Skeletal muscle satellite cell (primary cell): ENCODE measurements at regions not wholly inside any gene's neighbourhood (a gene's known extent, or its start where the extent isn't known, plus 50 kb on each side); places are given as distances from the start of the nearest gene placed in this dataset.

Experiments
- H3K27me3 ChIP-seq: 2 replicates; pipeline ENCODE4 v1.7.0; 2013; ENCODE audit warnings: low read length; ENCODE audit not compliant: control insufficient read depth, insufficient read depth
- H3K36me3 ChIP-seq: 2 replicates; pipeline ENCODE4 v1.7.0; 2013; ENCODE audit warnings: mild to moderate bottlenecking, control low read depth, low read length; ENCODE audit not compliant: insufficient read depth
- H3K4me1 ChIP-seq: 2 replicates; pipeline ENCODE4 v1.7.0; 2013; ENCODE audit warnings: low read length; ENCODE audit not compliant: control insufficient read depth, insufficient read depth
- H3K4me2 ChIP-seq: 2 replicates; pipeline ENCODE4 v1.7.0; 2013; ENCODE audit warnings: mild to moderate bottlenecking, low read length
- H3K4me3 ChIP-seq: 2 replicates; pipeline ENCODE4 v1.7.0; 2013; ENCODE audit warnings: low read length
- H3K9ac ChIP-seq: 2 replicates; pipeline ENCODE4 v1.7.0; 2013; ENCODE audit warnings: mild to moderate bottlenecking, low read depth, low read length, moderate library complexity
- H3K9me3 ChIP-seq: replicated peaks from 2 replicates; pipeline ENCODE4 v1.7.0; 2013; ENCODE audit warnings: mild to moderate bottlenecking, control low read depth, low read length

DNA sequence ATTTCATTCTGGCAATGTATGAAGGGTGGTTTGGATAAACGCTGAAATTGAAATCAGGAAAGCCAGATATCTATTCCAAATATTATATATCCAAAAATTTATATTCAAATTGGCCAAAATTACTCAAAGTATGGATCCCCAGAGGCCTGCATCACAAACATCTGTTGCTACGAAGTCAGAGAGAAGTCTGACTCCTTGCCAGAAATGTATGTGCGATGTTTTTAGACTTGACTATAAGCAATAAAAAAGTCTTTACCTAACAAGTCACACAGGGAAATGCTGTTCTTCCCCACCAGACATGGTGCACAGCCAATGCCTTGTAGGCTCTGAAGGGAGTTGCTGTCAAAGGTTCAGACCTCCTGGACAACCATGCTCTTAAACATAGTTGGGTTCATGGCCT is 533.1 kb downstream of the OTOL1 start:
- Histone ChIP-seq H3K4me2 (no peak overlapping the region), H3K36me3 (no peaks in the 10 kb centered on the region), H3K27me3 (no peaks in the 10 kb centered on the region), H3K9me3 (no peaks in the 10 kb centered on the region), H3K4me3 (no peak overlapping the region), H3K9ac (no peak overlapping the region), H3K4me1 (peaks cover 3% of the 10 kb centered on the region)

- H3K36me3 ChIP-seq = no peaks in the 10 kb centered on the region
- H3K4me1 ChIP-seq = peaks cover 3% of the 10 kb centered on the region
- no peaks in the 10 kb centered on the region for H3K27me3 ChIP-seq
- H3K9me3 ChIP-seq = no peaks in the 10 kb centered on the region
- H3K4me3 ChIP-seq = no peak overlapping the region
- H3K9ac ChIP-seq = no peak overlapping the region
- H3K4me2 ChIP-seq = no peak overlapping the region
Observed at GRCh38 chr3:162034368-162034767, 537.8 kb downstream of the OTOL1 start.

- no peak overlapping the region for H3K4me3 ChIP-seq
- no peaks in the 10 kb centered on the region for H3K27me3 ChIP-seq
- no peak overlapping the region for H3K4me2 ChIP-seq
- no peak overlapping the region for H3K9ac ChIP-seq
- H3K9me3 ChIP-seq = no peaks in the 10 kb centered on the region
- no peaks in the 10 kb centered on the region for H3K4me1 ChIP-seq
- H3K36me3 ChIP-seq = no peaks in the 10 kb centered on the region
Observed at GRCh38 chr3:162041622-162042021, 545.0 kb downstream of the OTOL1 start.

GRCh38 chr3:162052636-162053035 is 556.0 kb downstream of the OTOL1 start:
- H3K9ac ChIP-seq = no peak overlapping the region
- H3K4me1 ChIP-seq = peaks cover 6% of the 10 kb centered on the region
- H3K9me3 ChIP-seq = no peaks in the 10 kb centered on the region
- no peaks in the 10 kb centered on the region for H3K27me3 ChIP-seq
- no peak overlapping the region for H3K4me3 ChIP-seq
- H3K4me2 ChIP-seq = no peak overlapping the region
- H3K36me3 ChIP-seq = no peaks in the 10 kb centered on the region

GRCh38 chr3:162072656-162073164 is 576.1 kb downstream of the OTOL1 start:
- Histone ChIP-seq H3K36me3 (no peaks in the 10 kb centered on the region), H3K4me2 (no peak overlapping the region), H3K9me3 (no peaks in the 10 kb centered on the region), H3K4me3 (no peak overlapping the region), H3K4me1 (no peaks in the 10 kb centered on the region), H3K27me3 (no peaks in the 10 kb centered on the region), H3K9ac (no peak overlapping the region)

GRCh38 chr3:162073422-162073975 is 576.9 kb downstream of the OTOL1 start:
- Histone ChIP-seq H3K4me1 (no peaks in the 10 kb centered on the region), H3K4me3 (no peak overlapping the region), H3K36me3 (no peaks in the 10 kb centered on the region), H3K27me3 (no peaks in the 10 kb centered on the region), H3K9ac (no peak overlapping the region), H3K4me2 (no peak overlapping the region), H3K9me3 (no peaks in the 10 kb centered on the region)

DNA sequence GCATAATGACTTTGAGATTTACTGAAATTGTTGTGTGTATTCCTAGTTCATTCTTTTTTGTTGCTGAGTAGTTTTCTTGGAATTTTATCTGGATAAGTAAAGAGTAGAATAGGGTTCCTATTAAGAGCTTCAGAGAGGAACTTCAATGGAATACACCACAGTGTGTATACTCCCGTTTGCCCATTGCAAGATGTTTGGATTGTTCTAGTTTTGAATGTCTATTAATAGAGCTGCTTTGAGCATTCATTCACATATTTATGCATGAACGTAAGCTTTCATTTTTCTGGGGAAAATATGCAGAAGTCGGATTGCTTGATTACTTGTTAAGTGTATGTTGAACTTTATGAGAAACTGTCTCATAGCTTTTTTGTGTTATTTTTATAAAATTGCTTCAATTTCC is 580.5 kb downstream of the OTOL1 start:
- Histone ChIP-seq H3K4me2 (no peak overlapping the region), H3K9ac (no peak overlapping the region), H3K4me1 (no peaks in the 10 kb centered on the region), H3K4me3 (no peak overlapping the region), H3K27me3 (no peaks in the 10 kb centered on the region), H3K9me3 (no peaks in the 10 kb centered on the region), H3K36me3 (no peaks in the 10 kb centered on the region)

GRCh38 chr3:162082516-162082915 is 585.9 kb downstream of the OTOL1 start:
- Histone ChIP-seq H3K36me3 (no peaks in the 10 kb centered on the region), H3K4me2 (no peak overlapping the region), H3K9me3 (no peaks in the 10 kb centered on the region), H3K27me3 (no peaks in the 10 kb centered on the region), H3K4me1 (peaks cover 11% of the 10 kb centered on the region), H3K4me3 (no peak overlapping the region), H3K9ac (no peak overlapping the region)

GRCh38 chr3:162087361-162087760 is 590.8 kb downstream of the OTOL1 start:
- Histone ChIP-seq H3K4me3 (no peak overlapping the region), H3K27me3 (no peaks in the 10 kb centered on the region), H3K9ac (no peak overlapping the region), H3K36me3 (no peaks in the 10 kb centered on the region), H3K9me3 (no peaks in the 10 kb centered on the region), H3K4me2 (no peak overlapping the region), H3K4me1 (peaks cover 10% of the 10 kb centered on the region)

DNA sequence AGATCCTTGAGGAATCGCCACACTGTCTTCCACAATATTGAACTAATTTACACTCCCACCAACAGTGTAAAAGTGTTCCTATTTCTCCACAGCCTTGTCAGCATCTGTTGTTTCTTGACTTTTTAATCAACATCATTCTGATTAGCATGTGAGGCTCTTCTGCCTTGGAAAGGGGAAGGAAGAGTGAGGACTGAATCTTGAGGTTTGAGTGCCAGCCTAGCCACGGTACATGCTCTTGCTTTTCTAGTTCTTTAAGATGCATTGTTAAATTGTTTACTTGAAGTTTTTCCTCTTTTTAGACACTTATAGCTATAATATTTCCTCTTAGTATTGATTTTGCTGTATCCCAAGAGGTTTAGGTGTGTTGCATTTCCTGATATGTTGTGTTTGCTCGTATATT is 596.1 kb downstream of the OTOL1 start:
- no peak overlapping the region for H3K9ac ChIP-seq
- no peaks in the 10 kb centered on the region for H3K4me1 ChIP-seq
- H3K9me3 ChIP-seq = no peaks in the 10 kb centered on the region

DNA sequence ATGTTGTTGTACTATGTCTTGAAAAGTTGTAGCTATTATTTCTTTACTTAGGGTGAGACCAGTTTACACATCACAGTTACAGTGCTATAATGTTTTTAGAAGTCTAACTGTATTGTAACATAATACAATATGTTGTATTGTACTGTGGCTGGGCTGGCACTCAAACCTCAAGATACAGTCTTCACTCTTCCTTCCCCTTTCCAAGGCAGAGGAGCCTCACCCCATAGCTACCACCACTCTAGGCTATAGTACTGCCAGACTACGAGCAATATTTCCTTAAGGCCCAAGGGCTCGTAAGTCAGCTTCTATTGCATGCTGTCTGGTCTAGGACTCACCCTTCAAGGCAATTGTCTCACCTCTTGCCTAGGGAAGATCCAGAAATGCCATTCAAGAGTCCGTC is 597.7 kb downstream of the OTOL1 start:
- Histone ChIP-seq H3K4me2 (no peak overlapping the region), H3K27me3 (no peaks in the 10 kb centered on the region), H3K36me3 (no peaks in the 10 kb centered on the region), H3K4me1 (no peaks in the 10 kb centered on the region), H3K9me3 (no peaks in the 10 kb centered on the region), H3K4me3 (no peak overlapping the region), H3K9ac (no peak overlapping the region)

More for the DNA sequence above, 596.1 kb downstream of the OTOL1 start:
- Histone ChIP-seq H3K4me2 (no peak overlapping the region), H3K4me3 (no peak overlapping the region), H3K36me3 (no peaks in the 10 kb centered on the region), H3K27me3 (no peaks in the 10 kb centered on the region)

GRCh38 chr3:162096874-162097273 is 600.3 kb downstream of the OTOL1 start:
- Histone ChIP-seq H3K4me2 (no peak overlapping the region), H3K4me1 (no peaks in the 10 kb centered on the region), H3K9me3 (no peaks in the 10 kb centered on the region), H3K36me3 (no peaks in the 10 kb centered on the region), H3K4me3 (no peak overlapping the region), H3K27me3 (no peaks in the 10 kb centered on the region), H3K9ac (no peak overlapping the region)
